ENCODE measurements at regions not wholly inside any gene's neighbourhood (a gene's known extent, or its start where the extent isn't known, plus 50 kb on each side); places are given as distances from the start of the nearest gene placed in this dataset.

- TF ChIP-seq POLR2AphosphoS5 (IDR thresholded peaks at IDR 0.05; ENCODE audit: low read depth, low read length), result no peak
- no peak for TF ChIP-seq REST (IDR thresholded peaks at IDR 0.05; ENCODE audit: insufficient read depth in 1 of 2, low read depth in 2 of 2, low read length in 2 of 2)
- TF ChIP-seq TAF1 (IDR thresholded peaks at IDR 0.05; ENCODE audit: borderline replicate concordance, insufficient read depth, low read length), result no peak
Observed at GRCh38 chr14:22152161-22152870, 436.7 kb downstream of the DAD1 start.

Data from PFSK-1 (cell line).